ENCODE measurements at regions not wholly inside any gene's neighbourhood (a gene's known extent, or its start where the extent isn't known, plus 50 kb on each side); places are given as distances from the start of the nearest gene placed in this dataset.

GRCh38 chr13:102470283-102470917 is 68.6 kb upstream of the FGF14 start:
- 30% methylated on average over 3 of the region's 3 CpGs for WGBS (ENCODE audit: low lambda C conversion rate)
- no peaks in the 10 kb centered on the region for H3K9me3 ChIP-seq

More at GRCh38 chr13:102470283-102470917, 68.6 kb upstream of the FGF14 start:
- Histone ChIP-seq H3F3A (replicated peaks; ENCODE audit: insufficient read depth) (no peaks in the 10 kb centered on the region), H3K4me3 (ENCODE audit: low read depth in 2 of 2, low read length in 1 of 2) (no peak overlapping the region), H3K9ac (no peak overlapping the region), H3K36me3 (replicated peaks in 1 of 2; ENCODE audit: control insufficient read depth in 1 of 2, insufficient read depth in 2 of 2, low read length in 1 of 2) (no peaks in the 10 kb centered on the region), H3K4me1 (ENCODE audit: control insufficient read depth in 1 of 2, insufficient read depth in 2 of 2, low read depth in 1 of 2, low read length in 1 of 2) (peaks cover 0 to 3% of the 10 kb centered on the region in 2 experiments; a peak in 1 of 4 replicates), H4K20me1 (ENCODE audit: insufficient read depth) (no peaks in the 10 kb centered on the region), H3K9me2 (no peaks in the 10 kb centered on the region), H3K79me2 (ENCODE audit: insufficient read depth) (no peaks in the 10 kb centered on the region), H3K27me3 (ENCODE audit: insufficient read depth) (no peaks in the 10 kb centered on the region), H3K4me2 (no peak overlapping the region), H3K27ac (ENCODE audit: low read depth in 2 of 2, low read length in 1 of 2) (no peak overlapping the region), H2AFZ (ENCODE audit: low read depth) (no peak overlapping the region)
- TF ChIP-seq YY1 (IDR thresholded peaks at IDR 0.05; ENCODE audit: low read depth) (no peak), POLR2AphosphoS5 (IDR thresholded peaks at IDR 0.05; ENCODE audit: low read depth, low read length) (no peak), MXI1 (IDR thresholded peaks at IDR 0.05; ENCODE audit: low read depth, low read length) (no peak), GABPA (IDR thresholded peaks at IDR 0.05; ENCODE audit: low read depth) (no peak), EZH2phosphoT487 (IDR thresholded peaks at IDR 0.05; ENCODE audit: borderline replicate concordance, low read depth) (no peak), MEF2A (IDR thresholded peaks at IDR 0.05; ENCODE audit: borderline replicate concordance, low read depth) (no peak), USF1 (IDR thresholded peaks at IDR 0.05; ENCODE audit: borderline replicate concordance, low read depth) (no peak), EP300 (IDR thresholded peaks at IDR 0.05; ENCODE audit: borderline replicate concordance in 1 of 2, low read depth in 1 of 2, low read length in 1 of 2) (no peak), FOSL2 (IDR thresholded peaks at IDR 0.05; ENCODE audit: borderline replicate concordance, low read depth) (no peak), SMC3 (IDR thresholded peaks at IDR 0.05; ENCODE audit: low read depth, low read length) (no peak), GATA2 (CRISPR knock-in tag; IDR thresholded peaks at IDR 0.05) (no peak), SIN3A (IDR thresholded peaks at IDR 0.05; ENCODE audit: borderline replicate concordance, low read depth, low read length) (no peak), TEAD4 (IDR thresholded peaks at IDR 0.05; ENCODE audit: borderline replicate concordance, insufficient read depth) (no peak), USF2 (IDR thresholded peaks at IDR 0.05; ENCODE audit: borderline replicate concordance, low read depth, low read length) (no peak), CTCF (IDR thresholded peaks at IDR 0.05) (no peak)
- ChIA-PET POLR2A (no interaction called here), CTCF (interaction anchor here (1.0 to 1.6 kb wide), 2 partner anchors 12 to 86 kb away, joined by 3 to 4 read pairs; no protein-coding TSS in a partner anchor)
- DNase-seq = no peak
